Neuronal stem cell (in vitro differentiated cells): ENCODE measurements at regions not wholly inside any gene's neighbourhood (a gene's known extent, or its start where the extent isn't known, plus 50 kb on each side); places are given as distances from the start of the nearest gene placed in this dataset.
"Not testable (repeated sequence)": the region's sequence is repeated elsewhere in the genome, so short reads cannot be mapped to it uniquely, and the experiment has no call there.

Experiments used
- DNase-seq: peaks from one replicate; pipeline ENCODE4 v3.0.0-alpha.2; 2013; ENCODE audit warnings: low spot score
- H2AFZ ChIP-seq: one replicate; pipeline ENCODE4 v1.6.1; 2013; ENCODE audit warnings: mild to moderate bottlenecking, low read length, inconsistent platforms
- H2AK5ac ChIP-seq: 2 replicates; pipeline ENCODE4 v1.6.1; 2013; ENCODE audit warnings: low read depth, mild to moderate bottlenecking, inconsistent platforms, low read length, moderate library complexity, mixed read lengths
- H2BK120ac ChIP-seq: 2 replicates; pipeline ENCODE4 v1.6.1; 2013; ENCODE audit warnings: low read depth, mild to moderate bottlenecking, inconsistent platforms, low read length, moderate library complexity, mixed read lengths
- H2BK12ac ChIP-seq: one replicate; pipeline ENCODE4 v1.6.1; 2013; ENCODE audit warnings: low read length, inconsistent platforms
- H2BK15ac ChIP-seq: 2 replicates; pipeline ENCODE4 v1.6.1; 2013; ENCODE audit warnings: mild to moderate bottlenecking, low read length, inconsistent platforms, mixed read lengths
- H2BK5ac ChIP-seq: one replicate; pipeline ENCODE4 v1.6.1; 2013; ENCODE audit warnings: inconsistent platforms, mild to moderate bottlenecking, low read length, moderate library complexity
- H3K14ac ChIP-seq: one replicate; pipeline ENCODE4 v1.6.1; 2013; ENCODE audit warnings: low read length, inconsistent platforms
- H3K18ac ChIP-seq: 2 replicates; pipeline ENCODE4 v1.6.1; 2013; ENCODE audit warnings: low read length, inconsistent platforms
- H3K23ac ChIP-seq: 2 replicates; pipeline ENCODE4 v1.6.1; 2013; ENCODE audit warnings: low read depth, mild to moderate bottlenecking, mixed read lengths, low read length, inconsistent platforms; ENCODE audit not compliant: poor library complexity
- H3K27ac ChIP-seq: replicated peaks from 3 replicates; pipeline ENCODE4 v1.5.1; 2013; ENCODE audit warnings: low read length, inconsistent platforms
- H3K27me3 ChIP-seq, 3 experiments: 2 replicates each; pipeline ENCODE4 v1.6.1; 2013; ENCODE audit warnings: low read length in 3 of 3, mild to moderate bottlenecking in 2 of 3, inconsistent platforms in 1 of 3, low read depth in 1 of 3, mixed read lengths in 1 of 3, moderate library complexity in 1 of 3; ENCODE audit not compliant: control insufficient read depth in 3 of 3, insufficient read depth in 3 of 3
- H3K36me3 ChIP-seq, 2 donors: replicated peaks in 1 of 2; 2 replicates each; pipeline ENCODE4 v1.6.1; 2013; ENCODE audit warnings: low read length in 2 of 2; ENCODE audit not compliant: control insufficient read depth in 2 of 2, insufficient read depth in 2 of 2
- H3K4ac ChIP-seq: 2 replicates; pipeline ENCODE4 v1.6.1; 2013; ENCODE audit warnings: inconsistent platforms, mild to moderate bottlenecking, low read length, moderate library complexity
- H3K4me1 ChIP-seq, 2 donors: 1 replicate in 1 of 2; 2 replicates in 1 of 2; pipeline ENCODE4 v1.6.1; 2013; ENCODE audit warnings: low read length in 2 of 2, low read depth in 1 of 2; ENCODE audit not compliant: control insufficient read depth in 2 of 2, insufficient read depth in 1 of 2
- H3K4me2 ChIP-seq: one replicate; pipeline ENCODE4 v1.6.1; 2013; ENCODE audit warnings: mild to moderate bottlenecking, low read length, inconsistent platforms; ENCODE audit not compliant: insufficient read depth, poor library complexity, severe bottlenecking
- H3K4me3 ChIP-seq, 2 donors: 2 replicates each; pipeline ENCODE4 v1.5.1; 2013; ENCODE audit warnings: low read length in 2 of 2, mild to moderate bottlenecking in 2 of 2, inconsistent platforms in 1 of 2, moderate library complexity in 1 of 2
- H3K79me1 ChIP-seq: one replicate; pipeline ENCODE4 v1.6.1; 2013; ENCODE audit warnings: low read depth, mild to moderate bottlenecking, inconsistent platforms, low read length, moderate library complexity
- H3K9ac ChIP-seq: one replicate; pipeline ENCODE4 v1.6.1; 2013; ENCODE audit warnings: mild to moderate bottlenecking, low read depth, low read length, inconsistent platforms; ENCODE audit not compliant: poor library complexity
- H3K9me3 ChIP-seq, 2 donors: replicated peaks in 1 of 2; 2 replicates each; pipeline versions ENCODE3 to v1.6.1; 2013; ENCODE audit warnings: low read length in 2 of 2, mild to moderate bottlenecking in 2 of 2, inconsistent platforms in 1 of 2, low read depth in 1 of 2, mixed read lengths in 1 of 2, moderate library complexity in 1 of 2; ENCODE audit not compliant: control insufficient read depth in 2 of 2, insufficient read depth in 1 of 2
- H4K8ac ChIP-seq: one replicate; pipeline ENCODE4 v1.6.1; 2013; ENCODE audit warnings: low read depth, mild to moderate bottlenecking, inconsistent platforms, low read length, moderate library complexity
- H4K91ac ChIP-seq: one replicate; pipeline ENCODE4 v1.6.1; 2013; ENCODE audit warnings: low read length, low read depth, mild to moderate bottlenecking, inconsistent platforms; ENCODE audit not compliant: poor library complexity
- WGBS, 2 donors: extraction: QIAGEN DNeasy Blood & Tissue Kit; methylation state at CpG; one replicate each; pipeline ENCODE4 v1.1.7; 2013; ENCODE audit warnings: missing lambda C conversion rate in 2 of 2, mixed read lengths in 1 of 2; ENCODE audit not compliant: insufficient read length in 2 of 2, insufficient replicate concordance in 1 of 2; ENCODE audit errors: extremely low coverage in 2 of 2; 5-methylcytosine and 5-hydroxymethylcytosine counted together

GRCh38 chr14:87041290-87042020 lies 951.5 kb downstream of the GALC start:
- H4K91ac ChIP-seq, result no peak overlapping the region
- no peak overlapping the region for H2AK5ac ChIP-seq
- WGBS, 2 donors, result no CpG with 5 or more reads among the region's 7 CpGs
- H3K9me3 ChIP-seq, result no peaks in the 10 kb centered on the region
- no peak overlapping the region for H2BK15ac ChIP-seq
- no peak overlapping the region for H4K8ac ChIP-seq
- no peaks in the 10 kb centered on the region for H3K36me3 ChIP-seq
- no peak overlapping the region for H2BK12ac ChIP-seq
- no peak overlapping the region for H3K4ac ChIP-seq
- H3K9ac ChIP-seq, result no peak overlapping the region
- no peaks in the 10 kb centered on the region for H3K4me1 ChIP-seq
- no peaks in the 10 kb centered on the region for H3K79me1 ChIP-seq
- no peak overlapping the region for H3K23ac ChIP-seq
- no peak overlapping the region for H2BK120ac ChIP-seq
- no peak overlapping the region for H2AFZ ChIP-seq
- H2BK5ac ChIP-seq, result no peak overlapping the region
- no peak overlapping the region for H3K18ac ChIP-seq
- DNase-seq, result no peak
- H3K14ac ChIP-seq, result no peak overlapping the region
- no peak overlapping the region for H3K4me2 ChIP-seq
- H3K27me3 ChIP-seq, result no peaks in the 10 kb centered on the region
- H3K4me3 ChIP-seq, result no peak overlapping the region
- H3K27ac ChIP-seq, result no peak overlapping the region

- H3K79me1 ChIP-seq, result no peaks in the 10 kb centered on the region
- H3K18ac ChIP-seq, result no peak overlapping the region
- H3K4me1 ChIP-seq, result no peaks in the 10 kb centered on the region
- no peak overlapping the region for H3K23ac ChIP-seq
- no peak overlapping the region for H3K27ac ChIP-seq
- no peak overlapping the region for H4K91ac ChIP-seq
- no peak overlapping the region for H2BK5ac ChIP-seq
- DNase-seq, result no peak
- H3K9ac ChIP-seq, result no peak overlapping the region
- H3K4me2 ChIP-seq, result no peak overlapping the region
- H2BK15ac ChIP-seq, result no peak overlapping the region
- no peak overlapping the region for H2AFZ ChIP-seq
- H2BK120ac ChIP-seq, result no peak overlapping the region
- no peak overlapping the region for H2AK5ac ChIP-seq
- no peaks in the 10 kb centered on the region for H3K9me3 ChIP-seq
- no peak overlapping the region for H3K4me3 ChIP-seq
- H3K36me3 ChIP-seq, result no peaks in the 10 kb centered on the region
- H2BK12ac ChIP-seq, result no peak overlapping the region
- no peak overlapping the region for H3K14ac ChIP-seq
- no peaks in the 10 kb centered on the region for H3K27me3 ChIP-seq
- H3K4ac ChIP-seq, result no peak overlapping the region
- no peak overlapping the region for H4K8ac ChIP-seq
- WGBS, 2 donors, result no CpG with 5 or more reads among the region's 1 CpG
Measured at GRCh38 chr14:87034680-87035079, 958.3 kb downstream of the GALC start.

GRCh38 chr14:87030197-87030596 lies 962.8 kb downstream of the GALC start:
- no peak overlapping the region for H4K91ac ChIP-seq
- DNase-seq, result no peak
- no peak overlapping the region for H3K9ac ChIP-seq
- H3K23ac ChIP-seq, result no peak overlapping the region
- no peak overlapping the region for H3K18ac ChIP-seq
- H3K36me3 ChIP-seq, result no peaks in the 10 kb centered on the region
- no peak overlapping the region for H2BK12ac ChIP-seq
- WGBS, 2 donors, result no CpG with 5 or more reads among the region's 1 CpG
- no peaks in the 10 kb centered on the region for H3K4me1 ChIP-seq
- no peak overlapping the region for H3K14ac ChIP-seq
- H3K4me2 ChIP-seq, result no peak overlapping the region
- H2AK5ac ChIP-seq, result no peak overlapping the region
- H3K4me3 ChIP-seq, result no peak overlapping the region
- no peaks in the 10 kb centered on the region for H3K27me3 ChIP-seq
- H4K8ac ChIP-seq, result no peak overlapping the region
- no peaks in the 10 kb centered on the region for H3K9me3 ChIP-seq
- no peak overlapping the region for H3K27ac ChIP-seq
- no peak overlapping the region for H2AFZ ChIP-seq
- no peak overlapping the region for H2BK120ac ChIP-seq
- H3K79me1 ChIP-seq, result no peaks in the 10 kb centered on the region
- no peak overlapping the region for H2BK5ac ChIP-seq
- no peak overlapping the region for H2BK15ac ChIP-seq
- no peak overlapping the region for H3K4ac ChIP-seq

- not testable (repeated sequence) for H2BK120ac ChIP-seq, H3K9me3 ChIP-seq, H2BK12ac ChIP-seq, H3K14ac ChIP-seq, H2BK5ac ChIP-seq, H3K79me1 ChIP-seq, H4K91ac ChIP-seq, H3K18ac ChIP-seq, H2BK15ac ChIP-seq, H3K36me3 ChIP-seq, H2AFZ ChIP-seq, H4K8ac ChIP-seq, H3K4ac ChIP-seq, H2AK5ac ChIP-seq, H3K27ac ChIP-seq, H3K27me3 ChIP-seq, H3K23ac ChIP-seq, H3K4me1 ChIP-seq, H3K9ac ChIP-seq, DNase-seq, H3K4me3 ChIP-seq, H3K4me2 ChIP-seq
- WGBS, 2 donors, result no CpG with 5 or more reads among the region's 4 CpGs
Measured at GRCh38 chr14:87020106-87020505, 972.9 kb downstream of the GALC start.
